Globus pallidus (tissue), 1 donor: ENCODE measurements at regions not wholly inside any gene's neighbourhood (a gene's known extent, or its start where the extent isn't known, plus 50 kb on each side); places are given as distances from the start of the nearest gene placed in this dataset.
A peak's percentile ranks its signal among the peaks of the same experiment; 100 is the strongest.

Experiments used
- DNase-seq: peaks from one replicate; pipeline ENCODE4 v3.0.0-alpha.2; 2015; ENCODE audit warnings: low spot score

GRCh38 chr4:123747016-123747415, 350.4 kb downstream of the SPRY1 start:
- DNase-seq, result no peak

GRCh38 chr4:123748806-123749205, 352.2 kb downstream of the SPRY1 start:
- no peak for DNase-seq

GRCh38 chr4:123749383-123749782, 352.8 kb downstream of the SPRY1 start:
- no peak for DNase-seq

- DNase-seq, result no peak
Observed at GRCh38 chr4:123750044-123750443, 353.4 kb downstream of the SPRY1 start.

GRCh38 chr4:123755655-123756054, 359.1 kb downstream of the SPRY1 start:
- DNase-seq, result no peak

- DNase-seq, result no peak
Observed at GRCh38 chr4:123767806-123768205, 371.2 kb downstream of the SPRY1 start.

GRCh38 chr4:123770884-123771283, 374.3 kb downstream of the SPRY1 start:
- no peak for DNase-seq

- DNase-seq, result no peak
Observed at GRCh38 chr4:123776267-123776666, 379.7 kb downstream of the SPRY1 start.

GRCh38 chr4:123777373-123777772, 380.8 kb downstream of the SPRY1 start:
- peak; percentile 43 for DNase-seq

- DNase-seq, result no peak
Observed at GRCh38 chr4:123783151-123783790, 386.7 kb downstream of the SPRY1 start.

GRCh38 chr4:123783921-123784320, 387.3 kb downstream of the SPRY1 start:
- DNase-seq, result no peak

- no peak for DNase-seq
Observed at GRCh38 chr4:123784626-123785025, 388.0 kb downstream of the SPRY1 start.

- DNase-seq, result peak; percentile 11
Observed at GRCh38 chr4:123785538-123785937, 388.9 kb downstream of the SPRY1 start.

GRCh38 chr4:123786163-123786915, 389.7 kb downstream of the SPRY1 start:
- DNase-seq, result no peak

GRCh38 chr4:123786920-123787319, 390.3 kb downstream of the SPRY1 start:
- no peak for DNase-seq

- no peak for DNase-seq
Observed at GRCh38 chr4:123787512-123788080, 391.0 kb downstream of the SPRY1 start.

GRCh38 chr4:123788577-123788976, 392.0 kb downstream of the SPRY1 start:
- no peak for DNase-seq

- DNase-seq, result no peak
Observed at GRCh38 chr4:123790681-123791080, 394.1 kb downstream of the SPRY1 start.

- no peak for DNase-seq
Observed at GRCh38 chr4:123802082-123802645, 405.6 kb downstream of the SPRY1 start.

GRCh38 chr4:123802933-123803332, 406.3 kb downstream of the SPRY1 start:
- no peak for DNase-seq

- no peak for DNase-seq
Observed at GRCh38 chr4:123804196-123804721, 407.7 kb downstream of the SPRY1 start.

- DNase-seq, result no peak
Observed at GRCh38 chr4:123806056-123806455, 409.5 kb downstream of the SPRY1 start.

- DNase-seq, result no peak
Observed at GRCh38 chr4:123807187-123807586, 410.6 kb downstream of the SPRY1 start.
